Activated naive CD8-positive, alpha-beta T cell treated with anti-CD3 and anti-CD28 coated beads, Interleukin-2, amount 10 ng/mL, durations not matched to agents 7 days and 5 days (primary cell): ENCODE measurements at regions not wholly inside any gene's neighbourhood (a gene's known extent, or its start where the extent isn't known, plus 50 kb on each side); places are given as distances from the start of the nearest gene placed in this dataset.

Experiments used
- ATAC-seq: fragments of 150-1000 bp; cut with Tn5 transposase; one replicate; pipeline ENCODE4 v1.10.0; 2021; ENCODE audit warnings: low read depth, moderate library complexity
- POLR2A ChIA-PET: fragments of 350-600 bp; sonication (Branson Sonifier 250); formaldehyde crosslinking; loops from one replicate; lab custom pipeline; 2021; ENCODE audit warnings: antibody characterized with exemption; lab: Charles Lee
- DNase-seq: peaks from one replicate; pipeline ENCODE4 v3.0.0; 2021
- H3K27ac Mint-ChIP-seq: one replicate; pipeline ENCODE4 v1.8.0; 2022; ENCODE audit warnings: mild to moderate bottlenecking, mixed read lengths
- H3K27me3 Mint-ChIP-seq: one replicate; pipeline ENCODE4 v1.8.0; 2022; ENCODE audit warnings: mild to moderate bottlenecking, moderate library complexity, mixed read lengths
- H3K36me3 Mint-ChIP-seq: one replicate; pipeline ENCODE4 v1.8.0; 2021; ENCODE audit warnings: mild to moderate bottlenecking, mixed read lengths
- H3K4me1 Mint-ChIP-seq: one replicate; pipeline ENCODE4 v1.8.0; 2021; ENCODE audit warnings: mixed read lengths
- H3K4me3 Mint-ChIP-seq: one replicate; pipeline ENCODE4 v1.8.0; 2022; ENCODE audit warnings: mild to moderate bottlenecking, moderate library complexity, mixed read lengths
- H3K9me3 Mint-ChIP-seq: one replicate; pipeline ENCODE4 v1.8.0; 2021; ENCODE audit warnings: mixed read lengths

DNA sequence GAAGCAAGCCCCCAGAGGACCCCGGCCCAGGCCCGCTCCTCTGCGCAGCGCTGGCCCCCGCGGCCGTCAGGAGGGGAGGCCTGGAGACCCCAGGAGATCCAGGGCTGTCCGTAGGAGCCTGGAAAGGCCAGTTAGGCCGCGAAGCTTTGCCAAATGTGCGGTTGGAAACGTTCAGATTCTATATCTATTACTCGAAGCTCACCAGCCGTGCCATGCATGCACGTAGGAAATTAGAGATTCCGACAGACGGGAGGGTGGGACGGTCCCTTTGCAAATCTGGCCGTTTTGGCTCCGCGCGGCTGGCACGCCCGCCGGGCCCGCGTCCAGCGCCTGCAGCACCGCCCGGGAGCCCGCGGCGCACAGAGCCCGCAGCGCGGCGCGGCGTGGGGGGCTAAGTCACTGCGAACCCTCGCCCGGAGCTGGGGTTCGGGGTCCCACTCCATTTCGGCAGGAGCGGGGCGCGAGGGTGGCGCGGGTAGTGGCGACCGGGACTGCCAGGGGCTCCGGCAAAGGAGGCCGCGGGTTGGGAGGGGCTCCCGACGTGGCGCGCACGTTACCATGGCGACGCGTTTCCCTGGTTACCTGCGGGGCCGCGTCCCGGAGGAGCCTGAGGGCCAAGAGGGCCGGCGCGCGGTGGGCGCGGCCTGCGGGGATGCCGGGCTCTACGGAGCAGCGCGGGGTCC is 488.6 kb upstream of the SMIM21 start:
- H3K27me3 Mint-ChIP-seq: peaks cover 23% of the 10 kb centered on the region
- no peak overlapping the region for H3K4me3 Mint-ChIP-seq
- no peaks in the 10 kb centered on the region for H3K9me3 Mint-ChIP-seq
- H3K36me3 Mint-ChIP-seq: no peaks in the 10 kb centered on the region
- H3K4me1 Mint-ChIP-seq: no peaks in the 10 kb centered on the region
- H3K27ac Mint-ChIP-seq: no peak overlapping the region
- DNase-seq: no peak
- POLR2A ChIA-PET: no interaction called here
- ATAC-seq: no peak

DNA sequence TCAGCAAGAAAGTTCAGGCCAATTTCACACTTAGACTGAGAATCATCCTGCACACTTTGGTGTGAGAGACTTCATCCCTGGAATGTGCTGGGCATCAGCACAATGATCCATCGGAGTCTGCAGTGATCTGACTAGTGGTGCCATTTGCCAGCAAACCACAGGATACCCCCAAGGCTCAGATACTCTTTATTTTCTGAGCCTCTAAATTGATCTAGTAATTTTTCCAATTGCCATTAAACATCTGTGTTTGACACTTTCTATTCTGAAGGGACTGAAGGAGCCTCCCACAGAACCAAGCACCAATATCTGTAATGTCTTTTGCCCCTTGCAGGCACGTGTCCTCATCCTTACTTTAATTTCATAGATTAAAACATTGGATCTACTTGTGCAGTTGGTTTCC is 485.3 kb upstream of the SMIM21 start:
- ATAC-seq: no peak
- H3K4me1 Mint-ChIP-seq: no peaks in the 10 kb centered on the region
- H3K36me3 Mint-ChIP-seq: no peaks in the 10 kb centered on the region
- H3K27me3 Mint-ChIP-seq: peaks cover 23% of the 10 kb centered on the region
- no peak overlapping the region for H3K4me3 Mint-ChIP-seq
- no peak for DNase-seq
- POLR2A ChIA-PET: no interaction called here
- no peak overlapping the region for H3K27ac Mint-ChIP-seq
- H3K9me3 Mint-ChIP-seq: no peaks in the 10 kb centered on the region

DNA sequence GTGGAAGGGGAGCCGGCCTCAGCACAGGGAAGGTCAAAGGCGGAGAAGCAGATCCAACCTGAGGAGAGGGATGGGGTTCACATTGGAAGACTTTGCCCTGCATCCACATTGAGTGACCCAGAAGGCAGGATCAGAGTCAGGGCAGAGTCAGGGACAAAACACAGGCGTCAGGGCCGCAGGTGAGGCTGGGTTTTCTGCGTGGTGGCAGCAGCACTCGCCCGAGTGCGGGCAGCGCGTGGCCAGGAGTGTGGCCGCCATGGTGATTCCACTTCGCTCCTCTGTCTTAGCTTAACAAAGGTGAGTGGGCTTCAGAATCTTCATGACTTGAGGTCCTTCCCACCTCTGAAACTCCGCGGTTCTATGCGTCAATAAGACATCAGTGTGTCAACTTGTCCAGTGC is 476.9 kb upstream of the SMIM21 start:
- Mint-ChIP-seq H3K36me3 (no peaks in the 10 kb centered on the region), H3K4me3 (no peak overlapping the region), H3K9me3 (no peaks in the 10 kb centered on the region), H3K27ac (no peak overlapping the region), H3K27me3 (no peaks in the 10 kb centered on the region), H3K4me1 (no peaks in the 10 kb centered on the region)
- DNase-seq (no peak), ATAC-seq (no peak)
- POLR2A ChIA-PET: no interaction called here

DNA sequence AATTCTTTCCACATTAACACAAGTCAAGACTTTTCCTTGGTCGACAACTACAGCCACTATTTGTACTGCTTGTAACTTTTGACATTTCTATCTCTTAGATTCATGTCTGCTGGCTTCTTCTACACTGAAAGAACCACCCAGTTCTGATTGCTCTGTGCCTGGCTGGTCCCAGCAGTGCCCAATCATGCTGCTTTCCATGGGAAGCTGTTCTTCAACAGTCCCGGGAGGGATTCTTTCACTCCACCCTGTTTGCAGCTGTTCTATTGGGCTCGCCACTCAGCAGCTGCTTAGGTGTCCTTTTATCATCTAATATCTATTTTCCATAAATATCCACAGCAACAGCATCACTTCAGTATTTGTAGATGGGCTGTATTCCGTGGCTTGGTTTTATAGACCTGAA is 471.1 kb upstream of the SMIM21 start:
- POLR2A ChIA-PET: no interaction called here
- H3K36me3 Mint-ChIP-seq: no peaks in the 10 kb centered on the region
- ATAC-seq (no peak), DNase-seq (no peak)
- H3K27me3 Mint-ChIP-seq: no peaks in the 10 kb centered on the region
- no peak overlapping the region for H3K4me3 Mint-ChIP-seq
- H3K4me1 Mint-ChIP-seq: no peaks in the 10 kb centered on the region
- no peak overlapping the region for H3K27ac Mint-ChIP-seq
- H3K9me3 Mint-ChIP-seq: no peaks in the 10 kb centered on the region

DNA sequence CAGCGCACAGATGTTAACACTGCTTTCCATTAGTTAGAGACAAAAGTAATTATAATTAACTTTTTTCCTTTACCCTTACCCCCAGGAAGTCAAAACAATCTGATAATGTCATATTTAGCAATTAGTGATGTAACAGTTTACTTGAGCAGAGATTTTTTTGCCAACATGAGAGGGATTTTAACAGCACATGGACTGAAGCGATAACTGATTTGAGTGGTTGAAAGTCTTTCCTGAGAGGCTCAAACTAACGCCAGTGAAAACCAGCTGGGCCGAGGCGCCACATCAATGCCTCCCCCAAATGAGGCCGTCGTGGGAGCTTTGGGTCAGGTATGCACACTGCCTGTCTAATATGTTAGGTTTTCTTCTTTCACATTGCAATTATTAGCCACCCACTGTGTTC is 469.9 kb upstream of the SMIM21 start:
- POLR2A ChIA-PET: no interaction called here
- Mint-ChIP-seq H3K27ac (no peak overlapping the region), H3K4me3 (no peak overlapping the region), H3K9me3 (no peaks in the 10 kb centered on the region), H3K27me3 (no peaks in the 10 kb centered on the region), H3K4me1 (no peaks in the 10 kb centered on the region), H3K36me3 (no peaks in the 10 kb centered on the region)
- DNase-seq (no peak), ATAC-seq (no peak)

DNA sequence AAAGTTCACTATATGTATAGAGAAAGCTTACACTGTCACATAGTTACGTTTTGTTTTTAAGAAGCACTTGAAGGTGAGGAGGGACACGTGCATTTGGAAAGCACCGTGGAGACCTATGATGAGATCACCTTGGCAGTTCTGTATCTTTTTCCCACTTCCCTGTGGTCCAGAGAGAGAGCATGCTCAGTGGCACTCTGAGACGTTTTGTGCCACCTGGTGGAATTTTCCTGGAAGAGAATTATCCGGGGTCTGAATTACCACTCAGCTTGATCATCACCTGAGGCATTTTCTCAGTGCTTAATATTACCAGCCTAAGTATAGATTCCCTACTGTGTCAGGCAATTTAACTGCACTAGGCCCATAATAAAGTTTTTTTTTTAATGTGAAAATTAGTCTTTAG is 469.4 kb upstream of the SMIM21 start:
- H3K27me3 Mint-ChIP-seq: no peaks in the 10 kb centered on the region
- H3K27ac Mint-ChIP-seq: no peak overlapping the region
- DNase-seq: no peak
- no peaks in the 10 kb centered on the region for H3K9me3 Mint-ChIP-seq
- POLR2A ChIA-PET: no interaction called here
- no peaks in the 10 kb centered on the region for H3K36me3 Mint-ChIP-seq
- ATAC-seq: no peak
- H3K4me3 Mint-ChIP-seq: no peak overlapping the region
- no peaks in the 10 kb centered on the region for H3K4me1 Mint-ChIP-seq

DNA sequence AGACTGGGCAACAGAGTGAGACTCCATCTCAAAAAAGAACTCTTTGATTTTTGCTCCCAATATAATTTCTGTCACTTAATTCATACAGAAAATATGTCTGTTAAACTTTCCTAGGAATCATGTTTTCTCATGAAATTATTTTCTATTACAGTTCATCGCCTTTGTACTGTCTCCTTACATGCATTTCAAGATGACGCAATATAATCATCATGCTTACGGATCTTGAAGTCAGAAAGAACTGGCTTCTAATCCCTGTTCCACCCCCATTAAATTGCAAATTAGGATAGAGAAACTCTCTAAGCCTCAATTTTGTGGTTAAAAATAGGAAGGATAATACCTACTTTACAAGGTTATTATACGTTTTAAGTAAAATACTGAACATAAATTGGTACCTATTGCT is 467.6 kb upstream of the SMIM21 start:
- ATAC-seq (no peak), DNase-seq (no peak)
- POLR2A ChIA-PET: no interaction called here
- Mint-ChIP-seq H3K36me3 (no peaks in the 10 kb centered on the region), H3K4me1 (no peaks in the 10 kb centered on the region), H3K27ac (no peak overlapping the region), H3K4me3 (no peak overlapping the region), H3K9me3 (no peaks in the 10 kb centered on the region), H3K27me3 (no peaks in the 10 kb centered on the region)

DNA sequence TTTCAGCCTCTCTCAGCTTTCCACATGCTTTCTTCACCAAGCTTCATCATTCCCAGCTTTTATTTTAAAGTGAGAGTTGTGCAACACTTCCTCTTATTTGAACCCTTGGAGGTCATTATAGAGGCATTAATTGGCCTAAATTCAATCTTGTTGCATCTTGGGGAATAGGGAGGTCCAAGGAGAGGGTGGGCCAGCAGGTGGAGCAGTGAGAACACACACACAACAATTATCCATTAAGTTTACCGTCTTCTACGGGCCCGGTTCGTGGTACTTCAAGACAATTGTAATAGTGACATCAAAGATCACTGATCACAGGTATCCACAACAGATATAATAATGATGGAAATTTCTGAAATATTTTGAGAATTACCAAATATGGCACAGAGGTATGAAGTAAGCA is 457.2 kb upstream of the SMIM21 start:
- Mint-ChIP-seq H3K36me3 (no peaks in the 10 kb centered on the region), H3K4me3 (no peak overlapping the region), H3K27ac (no peak overlapping the region), H3K4me1 (no peaks in the 10 kb centered on the region), H3K27me3 (peaks cover 12% of the 10 kb centered on the region), H3K9me3 (no peaks in the 10 kb centered on the region)
- DNase-seq: no peak
- no peak for ATAC-seq
- POLR2A ChIA-PET: no interaction called here

DNA sequence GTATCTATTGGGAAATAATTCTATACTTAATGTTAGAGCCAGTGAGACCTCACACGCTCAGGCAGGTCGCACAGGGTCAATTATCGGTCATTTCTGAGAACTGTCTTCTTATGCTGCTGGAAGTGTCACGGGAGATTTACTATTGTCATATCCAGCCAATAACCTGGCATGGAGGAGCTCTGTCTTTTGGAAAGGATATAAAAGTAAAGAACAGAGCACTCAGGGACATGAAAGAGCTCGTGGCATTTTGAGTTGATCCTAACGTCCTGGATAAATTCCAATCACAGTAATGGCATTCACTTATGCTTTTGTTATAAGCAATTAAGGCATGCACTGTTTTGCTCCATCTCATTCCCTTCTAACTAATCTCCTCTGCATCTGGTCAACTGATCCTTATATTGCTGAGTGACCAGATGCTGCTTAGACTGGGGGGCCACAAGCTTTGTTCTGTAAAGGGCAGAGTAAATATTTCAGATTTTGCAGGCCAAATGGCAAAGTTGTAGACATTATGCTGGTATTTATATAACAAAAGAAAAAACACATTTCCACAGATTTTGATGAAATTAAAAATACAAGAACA is 453.5 kb upstream of the SMIM21 start:
- Mint-ChIP-seq H3K36me3 (no peaks in the 10 kb centered on the region), H3K27me3 (peaks cover 7% of the 10 kb centered on the region), H3K27ac (no peak overlapping the region), H3K4me1 (no peaks in the 10 kb centered on the region), H3K9me3 (no peaks in the 10 kb centered on the region), H3K4me3 (no peak overlapping the region)
- DNase-seq (no peak), ATAC-seq (no peak)
- POLR2A ChIA-PET: no interaction called here

DNA sequence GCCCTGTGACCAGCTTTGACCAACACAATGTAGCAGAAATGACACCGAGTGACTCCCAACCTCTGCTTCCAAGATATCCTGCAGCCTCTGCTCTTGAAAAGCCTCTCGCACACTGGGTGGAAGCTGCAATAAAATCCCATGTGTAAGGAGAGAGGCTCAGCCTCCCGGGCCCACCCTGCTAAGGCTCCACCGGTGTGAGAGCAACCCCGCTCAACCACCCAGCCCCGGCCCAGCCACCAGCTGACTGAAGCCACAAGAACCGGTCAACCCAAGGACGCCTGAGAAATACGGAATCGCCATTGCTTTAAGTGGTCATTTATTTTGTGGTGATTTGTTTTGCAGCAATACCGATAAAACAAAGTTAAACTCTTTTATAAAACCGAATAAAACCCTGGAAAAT is 452.8 kb upstream of the SMIM21 start:
- Mint-ChIP-seq H3K4me3 (no peak overlapping the region), H3K9me3 (no peaks in the 10 kb centered on the region), H3K36me3 (no peaks in the 10 kb centered on the region), H3K27me3 (peaks cover 7% of the 10 kb centered on the region), H3K27ac (no peak overlapping the region), H3K4me1 (no peaks in the 10 kb centered on the region)
- ATAC-seq: no peak
- DNase-seq: no peak
- POLR2A ChIA-PET: no interaction called here

DNA sequence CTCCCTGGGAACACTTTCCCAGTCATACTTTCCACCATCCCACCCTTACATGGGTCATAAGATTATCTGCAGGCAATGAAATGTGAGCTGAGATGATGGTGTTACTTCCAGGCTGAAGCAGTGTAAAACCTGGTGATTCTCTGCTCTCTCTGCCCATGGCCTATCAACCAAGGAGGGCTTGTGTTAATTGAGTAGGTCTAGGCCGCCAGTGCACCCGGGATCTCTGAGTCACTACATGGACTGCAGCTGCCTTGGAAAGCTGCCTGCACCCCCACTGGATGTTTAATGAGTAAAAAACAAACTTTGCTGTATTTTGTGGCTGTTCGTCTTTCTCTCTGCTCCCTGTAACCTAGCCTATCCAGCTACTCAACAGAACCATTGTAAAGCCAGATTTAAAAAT is 451.7 kb upstream of the SMIM21 start:
- H3K36me3 Mint-ChIP-seq: no peaks in the 10 kb centered on the region
- H3K4me3 Mint-ChIP-seq: no peak overlapping the region
- H3K27me3 Mint-ChIP-seq: peaks cover 6% of the 10 kb centered on the region
- no peak overlapping the region for H3K27ac Mint-ChIP-seq
- DNase-seq (no peak), ATAC-seq (no peak)
- POLR2A ChIA-PET: no interaction called here
- H3K4me1 Mint-ChIP-seq: no peaks in the 10 kb centered on the region
- no peaks in the 10 kb centered on the region for H3K9me3 Mint-ChIP-seq

DNA sequence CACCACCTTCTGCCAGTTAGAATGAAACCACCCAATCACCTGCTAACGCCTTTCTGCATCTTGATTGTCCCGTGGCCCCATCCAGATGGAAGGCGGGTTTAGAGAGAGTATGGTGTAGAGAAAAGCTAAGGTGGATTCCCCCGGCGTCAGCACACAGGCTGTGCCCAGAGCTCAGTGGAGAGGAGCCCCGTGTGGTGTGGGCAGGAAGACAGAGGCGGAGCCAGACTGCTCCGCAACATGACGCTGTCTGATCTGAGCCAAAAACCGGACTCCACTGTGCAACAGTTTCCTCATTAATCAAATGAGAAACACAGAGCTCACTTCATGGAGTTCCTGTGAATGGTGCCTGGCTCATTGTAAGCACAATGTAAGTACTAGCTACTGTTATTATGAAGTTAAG is 448.1 kb upstream of the SMIM21 start:
- Mint-ChIP-seq H3K27me3 (peaks cover 4% of the 10 kb centered on the region), H3K36me3 (no peaks in the 10 kb centered on the region), H3K9me3 (no peaks in the 10 kb centered on the region), H3K27ac (no peak overlapping the region), H3K4me3 (no peak overlapping the region), H3K4me1 (no peaks in the 10 kb centered on the region)
- POLR2A ChIA-PET: no interaction called here
- DNase-seq: no peak
- no peak for ATAC-seq

DNA sequence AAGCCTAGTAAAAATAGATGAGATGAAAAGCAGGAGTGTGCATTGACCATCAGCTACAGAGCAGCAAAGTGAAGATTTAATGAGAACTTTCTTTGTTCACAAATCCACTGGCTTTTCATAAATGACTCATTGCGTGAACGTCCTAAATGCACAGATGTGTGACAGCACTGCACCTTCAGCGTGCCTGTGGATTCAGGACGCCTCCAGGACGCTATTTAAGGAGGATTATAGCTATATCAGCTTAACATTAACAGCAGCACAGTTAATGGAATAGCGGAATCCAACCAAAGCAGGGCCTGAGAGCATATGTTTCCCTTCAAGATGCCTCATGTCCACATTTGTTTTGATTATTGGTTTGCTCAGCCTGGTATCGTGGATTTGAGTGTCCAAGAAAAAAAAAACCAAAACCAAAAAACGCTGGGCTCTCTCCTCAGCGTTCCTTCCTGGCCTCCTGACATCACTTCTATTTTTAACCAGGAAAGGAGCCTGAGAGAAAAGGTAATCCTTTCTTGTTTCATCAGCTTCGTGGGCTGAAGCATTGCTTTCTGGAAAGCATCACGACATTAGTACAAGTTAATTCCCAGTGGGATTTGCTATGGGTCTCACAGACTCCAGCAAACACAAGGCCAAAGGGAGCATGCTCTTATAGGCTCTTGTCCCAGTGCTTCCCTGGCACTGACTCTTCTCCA is 447.0 kb upstream of the SMIM21 start:
- ATAC-seq: no peak
- no peak overlapping the region for H3K4me3 Mint-ChIP-seq

DNA sequence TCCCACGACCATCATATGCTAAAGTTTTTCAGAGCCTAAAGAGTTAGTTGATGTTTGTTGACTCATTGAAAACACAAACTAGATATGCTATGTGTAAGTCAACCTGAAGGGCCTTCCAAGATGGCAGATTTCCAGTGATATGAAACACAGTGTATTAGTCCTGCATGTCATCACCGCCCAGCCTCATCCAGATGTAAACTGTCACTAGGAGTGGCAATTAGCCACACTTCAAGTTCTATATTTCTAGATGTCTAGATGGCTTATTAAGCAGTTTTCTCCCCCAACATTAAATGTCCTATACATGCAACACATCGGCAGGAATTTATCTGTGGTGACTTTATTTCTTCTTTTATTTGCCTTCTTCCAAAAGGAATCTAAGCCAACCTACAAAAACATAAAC is 444.1 kb upstream of the SMIM21 start:
- H3K27me3 Mint-ChIP-seq: peaks cover 7% of the 10 kb centered on the region
- DNase-seq (no peak), ATAC-seq (no peak)
- POLR2A ChIA-PET: no interaction called here
- H3K36me3 Mint-ChIP-seq: no peaks in the 10 kb centered on the region
- H3K4me3 Mint-ChIP-seq: no peak overlapping the region
- H3K4me1 Mint-ChIP-seq: no peaks in the 10 kb centered on the region
- H3K27ac Mint-ChIP-seq: no peak overlapping the region
- H3K9me3 Mint-ChIP-seq: no peaks in the 10 kb centered on the region

More for the DNA sequence above, 447.0 kb upstream of the SMIM21 start:
- H3K36me3 Mint-ChIP-seq: no peaks in the 10 kb centered on the region
- no peak for DNase-seq
- H3K27ac Mint-ChIP-seq: no peak overlapping the region
- peaks cover 4% of the 10 kb centered on the region for H3K27me3 Mint-ChIP-seq
- POLR2A ChIA-PET: no interaction called here
- no peaks in the 10 kb centered on the region for H3K9me3 Mint-ChIP-seq
- H3K4me1 Mint-ChIP-seq: no peaks in the 10 kb centered on the region
